Posterior vena cava (tissue), 2 donors: ENCODE measurements at regions not wholly inside any gene's neighbourhood (a gene's known extent, or its start where the extent isn't known, plus 50 kb on each side); places are given as distances from the start of the nearest gene placed in this dataset.

ENCODE experiments used
- DNase-seq: peaks from one replicate; pipeline ENCODE4 v3.0.0-alpha.2; 2020; ENCODE audit warnings: low spot score
- intact Hi-C, 2 donors: fragments of 100-400 bp; cut with DNase I; formaldehyde crosslinking; loops; one replicate each; pipeline versions ENCODE4 v1.14.1 to v1.14.2; 2022 to 2023
- donor health status: DM: yes; HTN: yes; CAD: no.
- donor health status: DM: yes; HTN: yes; CAD: no.

GRCh38 chr1:8267307-8267706 lies 50.6 kb upstream of the SLC45A1 start:
- DNase-seq: no peak
- intact Hi-C loops: no loop called here

GRCh38 chr1:8266436-8267165 lies 51.3 kb upstream of the SLC45A1 start:
- intact Hi-C loops: no loop called here
- no peak for DNase-seq

GRCh38 chr1:8263791-8264190 lies 54.1 kb upstream of the SLC45A1 start:
- intact Hi-C loops: no loop called here

GRCh38 chr1:8261398-8261762 lies 56.5 kb upstream of the SLC45A1 start:
- DNase-seq: no peak
- intact Hi-C loops: no loop called here

More at GRCh38 chr1:8263791-8264190, 54.1 kb upstream of the SLC45A1 start:
- DNase-seq: no peak

- intact Hi-C loops: loop anchor here in 1 of 2 donors (10.0 kb wide), 1 partner anchor 45 kb away; no protein-coding TSS in a partner anchor
- DNase-seq: peak; percentile 62
These were observed 58.2 kb upstream of the SLC45A1 start for GRCh38 chr1:8259498-8260290.

GRCh38 chr1:8257621-8258020 lies 60.3 kb upstream of the SLC45A1 start:
- intact Hi-C loops: loop anchor here in 1 of 2 donors (10.0 kb wide), 1 partner anchor 47 kb away; no protein-coding TSS in a partner anchor
- DNase-seq: peak; percentile 22

GRCh38 chr1:8256321-8256720 lies 61.6 kb upstream of the SLC45A1 start:
- intact Hi-C loops: loop anchor here in 1 of 2 donors (10.0 kb wide), 1 partner anchor 48 kb away; no protein-coding TSS in a partner anchor
- DNase-seq: peak; percentile 3

GRCh38 chr1:8255712-8256111 lies 62.2 kb upstream of the SLC45A1 start:
- peak; percentile 22 for DNase-seq
- intact Hi-C loops: loop anchor here in 1 of 2 donors (10.0 kb wide), 1 partner anchor 49 kb away; no protein-coding TSS in a partner anchor

GRCh38 chr1:8252266-8252951 lies 65.5 kb upstream of the SLC45A1 start:
- intact Hi-C loops: loop anchor here in 1 of 2 donors (10.0 kb wide), 1 partner anchor 52 kb away; no protein-coding TSS in a partner anchor

GRCh38 chr1:8251635-8252034 lies 66.3 kb upstream of the SLC45A1 start:
- peak; percentile 62 for DNase-seq
- intact Hi-C loops: loop anchor here in 1 of 2 donors (10.0 kb wide), 1 partner anchor 53 kb away; no protein-coding TSS in a partner anchor

More at GRCh38 chr1:8252266-8252951, 65.5 kb upstream of the SLC45A1 start:
- DNase-seq: peak; percentile 41

- no peak for DNase-seq
- intact Hi-C loops: loop anchor here in 1 of 2 donors (10.0 kb wide), 1 partner anchor 55 kb away; no protein-coding TSS in a partner anchor
These were observed 68.1 kb upstream of the SLC45A1 start for GRCh38 chr1:8249838-8250237.

GRCh38 chr1:8247811-8248436 lies 70.0 kb upstream of the SLC45A1 start:
- intact Hi-C loops: no loop called here
- peak; percentile 9 for DNase-seq

- DNase-seq: no peak
- intact Hi-C loops: no loop called here
These were observed 73.6 kb upstream of the SLC45A1 start for GRCh38 chr1:8244304-8244703.

GRCh38 chr1:8242498-8242897 lies 75.4 kb upstream of the SLC45A1 start:
- intact Hi-C loops: loop anchor here in 1 of 2 donors (1.0 kb wide), 1 partner anchor 36 kb away; no protein-coding TSS in a partner anchor
- DNase-seq: no peak

- intact Hi-C loops: loop anchor here in 1 of 2 donors (1.0 kb wide), 1 partner anchor 37 kb away; no protein-coding TSS in a partner anchor
- DNase-seq: no peak
These were observed 76.4 kb upstream of the SLC45A1 start for GRCh38 chr1:8241417-8242014.

GRCh38 chr1:8239306-8240023 lies 78.4 kb upstream of the SLC45A1 start:
- peak; percentile 84 for DNase-seq
- intact Hi-C loops: no loop called here

- intact Hi-C loops: no loop called here
- DNase-seq: no peak
These were observed 78.9 kb upstream of the SLC45A1 start for GRCh38 chr1:8239039-8239305.
